HEK293 (cell line): ENCODE measurements at regions not wholly inside any gene's neighbourhood (a gene's known extent, or its start where the extent isn't known, plus 50 kb on each side); places are given as distances from the start of the nearest gene placed in this dataset.

Experiments
- CTCF ChIA-PET: fragments of 350-600 bp; formaldehyde crosslinking; extraction: SDS; loops from one replicate; lab custom pipeline; 2021; ENCODE audit warnings: antibody characterized with exemption; lab: Yijun Ruan, JAX
- POLR2A ChIA-PET: fragments of 300-600 bp; formaldehyde crosslinking; extraction: SDS; loops from one replicate; lab custom pipeline; 2020; ENCODE audit warnings: antibody characterized with exemption, inconsistent platforms; lab: Yijun Ruan, JAX
- H3K27ac ChIP-seq: fragments of 200-500 bp; sonication (Bioruptor generic); 2 replicates; pipeline ENCODE4 v1.5.1; 2014; ENCODE audit warnings: low read depth, low read length, control low read depth, inconsistent platforms; ENCODE audit errors: extremely low read depth
- H3K36me3 ChIP-seq, 2 experiments: fragments of 200-500 bp in 1 of 2; sonication (Bioruptor generic) in 1 of 2; 1 replicate in 1 of 2; 2 replicates in 1 of 2; pipeline ENCODE4 v1.5.1; 2014 to 2017; ENCODE audit warnings: inconsistent platforms in 2 of 2, low read length in 2 of 2; ENCODE audit not compliant: control insufficient read depth in 2 of 2, insufficient read depth in 1 of 2
- H3K4me1 ChIP-seq: fragments of 200-500 bp; sonication (Bioruptor generic); 2 replicates; pipeline ENCODE4 v1.5.1; 2014; ENCODE audit warnings: mild to moderate bottlenecking, low read length, inconsistent platforms; ENCODE audit not compliant: control insufficient read depth, insufficient read depth
- H3K4me3 ChIP-seq: 2 replicates; pipeline ENCODE4 v1.5.1; 2011; ENCODE audit warnings: low read depth, mild to moderate bottlenecking, control low read depth, low read length, moderate library complexity
- H3K9me3 ChIP-seq: fragments of 200-500 bp; sonication (Bioruptor generic); 2 replicates; pipeline ENCODE4 v1.5.1; 2014; ENCODE audit warnings: low read depth, low read length, inconsistent platforms; ENCODE audit not compliant: control insufficient read depth, insufficient read depth
- GLIS1 ChIP-seq: fragments of 450-650 bp; formaldehyde crosslinking; IDR thresholded peaks from 2 replicates; pipeline ENCODE4 v1.5.1; 2016; ENCODE audit warnings: missing biosample characterization, missing genetic modification characterization
- OVOL3 ChIP-seq: fragments of 450-650 bp; formaldehyde crosslinking; IDR thresholded peaks from 2 replicates; pipeline ENCODE4 v1.5.1; 2016; ENCODE audit warnings: missing biosample characterization, missing genetic modification characterization
- SALL2 ChIP-seq: fragments of 450-650 bp; formaldehyde crosslinking; IDR thresholded peaks from 2 replicates; pipeline ENCODE4 v1.5.0; 2017; ENCODE audit warnings: missing biosample characterization, mild to moderate bottlenecking, missing genetic modification characterization, borderline replicate concordance
- TRIM28 ChIP-seq: IDR thresholded peaks from 2 replicates; pipeline ENCODE4 v1.6.1; 2011; ENCODE audit warnings: low read length, control low read depth, borderline replicate concordance
- ZBTB7A ChIP-seq: fragments of 450-650 bp; formaldehyde crosslinking; IDR thresholded peaks from 2 replicates; pipeline ENCODE4 v1.5.1; 2016; ENCODE audit warnings: low read depth, missing biosample characterization, missing genetic modification characterization
- ZFP41 ChIP-seq: fragments of 450-650 bp; formaldehyde crosslinking; IDR thresholded peaks from 2 replicates; pipeline ENCODE4 v1.5.1; 2016; ENCODE audit warnings: missing biosample characterization, missing genetic modification characterization, borderline replicate concordance
- ZNF138 ChIP-seq: fragments of 450-650 bp; formaldehyde crosslinking; IDR thresholded peaks from 2 replicates; pipeline ENCODE4 v1.5.1; 2016; ENCODE audit warnings: missing biosample characterization, missing genetic modification characterization, borderline replicate concordance
- ZNF211 ChIP-seq: fragments of 450-650 bp; formaldehyde crosslinking; IDR thresholded peaks from 2 replicates; pipeline ENCODE4 v1.5.1; 2016; ENCODE audit warnings: low read depth, missing biosample characterization, missing genetic modification characterization
- ZNF24 ChIP-seq: fragments of 450-650 bp; formaldehyde crosslinking; IDR thresholded peaks from 2 replicates; pipeline ENCODE4 v1.5.1; 2016; ENCODE audit warnings: missing biosample characterization, missing genetic modification characterization
- ZNF302 ChIP-seq: fragments of 450-650 bp; formaldehyde crosslinking; IDR thresholded peaks from 2 replicates; pipeline ENCODE4 v1.5.1; 2016; ENCODE audit warnings: missing biosample characterization, missing genetic modification characterization, low read depth
- ZNF335 ChIP-seq: fragments of 450-650 bp; formaldehyde crosslinking; conservative IDR thresholded peaks from 2 replicates; pipeline ENCODE4 v1.5.1; 2016; ENCODE audit warnings: missing biosample characterization, missing genetic modification characterization
- ZNF341 ChIP-seq: fragments of 450-650 bp; formaldehyde crosslinking; IDR thresholded peaks from 2 replicates; pipeline ENCODE4; 2016; ENCODE audit warnings: low read depth, missing biosample characterization, missing genetic modification characterization
- ZNF391 ChIP-seq: fragments of 450-650 bp; formaldehyde crosslinking; IDR thresholded peaks from 2 replicates; pipeline ENCODE4 v1.5.1; 2016; ENCODE audit warnings: low read depth, missing biosample characterization, missing genetic modification characterization, borderline replicate concordance
- ZNF621 ChIP-seq: fragments of 450-650 bp; formaldehyde crosslinking; IDR thresholded peaks from 2 replicates; pipeline ENCODE4 v1.5.1; 2017; ENCODE audit warnings: missing biosample characterization, missing genetic modification characterization
- TF ChIP-seq, protein P1 (sequence below): fragments of 450-650 bp; formaldehyde crosslinking; IDR thresholded peaks from 2 replicates; pipeline ENCODE4 v1.5.1; 2017; ENCODE audit warnings: missing biosample characterization, missing genetic modification characterization
- TF ChIP-seq, protein P2 (sequence below): fragments of 450-650 bp; formaldehyde crosslinking; optimal IDR thresholded peaks from 2 replicates; pipeline ENCODE3; 2016; ENCODE audit warnings: missing biosample characterization, mild to moderate bottlenecking, missing genetic modification characterization
- TF ChIP-seq, protein P3 (sequence below): fragments of 450-650 bp; formaldehyde crosslinking; IDR thresholded peaks from 2 replicates; pipeline ENCODE4 v1.5.1; 2016; ENCODE audit warnings: missing biosample characterization, missing genetic modification characterization
- TF ChIP-seq, protein P4 (sequence below): fragments of 450-650 bp; formaldehyde crosslinking; IDR thresholded peaks from 2 replicates; pipeline ENCODE4 v1.5.1; 2017; ENCODE audit warnings: missing biosample characterization, missing genetic modification characterization

DNA sequence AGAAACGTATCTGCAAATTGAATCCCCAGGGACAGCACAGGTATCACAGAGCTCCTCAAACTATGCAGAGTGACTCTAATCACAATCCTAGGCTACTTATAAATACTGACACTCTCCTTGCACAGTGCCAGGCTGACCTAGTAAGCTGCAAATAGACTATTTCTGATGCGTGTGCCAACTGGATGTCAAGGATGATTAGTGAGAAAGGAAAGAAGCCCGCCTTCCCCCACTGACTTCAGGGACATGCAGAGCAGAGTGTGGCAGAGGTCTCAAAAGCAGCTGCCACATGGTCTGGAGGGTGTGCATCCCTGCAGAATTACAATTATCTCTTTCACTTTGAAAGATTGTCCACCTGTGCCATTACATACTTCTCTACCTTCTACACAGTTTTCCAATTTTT is 235.6 kb downstream of the CPS1 start:
- H3K9me3 ChIP-seq, result no peaks in the 10 kb centered on the region
- no peaks in the 10 kb centered on the region for H3K4me1 ChIP-seq
- H3K27ac ChIP-seq, result no peak overlapping the region
- POLR2A ChIA-PET, result no interaction called here
- H3K36me3 ChIP-seq, result no peaks in the 10 kb centered on the region
- CTCF ChIA-PET, result interaction anchor here (0.7 kb wide), 1 partner anchor 42 kb away, joined by 3 read pairs; no protein-coding TSS in a partner anchor
- no peak overlapping the region for H3K4me3 ChIP-seq
- TF ChIP-seq ZNF335 (tag by site-specific recombination), result no peak
- TF ChIP-seq ZNF341, result no peak
- no peak for TF ChIP-seq ZFP41 (tag by site-specific recombination)
- TF ChIP-seq, protein P1, sequence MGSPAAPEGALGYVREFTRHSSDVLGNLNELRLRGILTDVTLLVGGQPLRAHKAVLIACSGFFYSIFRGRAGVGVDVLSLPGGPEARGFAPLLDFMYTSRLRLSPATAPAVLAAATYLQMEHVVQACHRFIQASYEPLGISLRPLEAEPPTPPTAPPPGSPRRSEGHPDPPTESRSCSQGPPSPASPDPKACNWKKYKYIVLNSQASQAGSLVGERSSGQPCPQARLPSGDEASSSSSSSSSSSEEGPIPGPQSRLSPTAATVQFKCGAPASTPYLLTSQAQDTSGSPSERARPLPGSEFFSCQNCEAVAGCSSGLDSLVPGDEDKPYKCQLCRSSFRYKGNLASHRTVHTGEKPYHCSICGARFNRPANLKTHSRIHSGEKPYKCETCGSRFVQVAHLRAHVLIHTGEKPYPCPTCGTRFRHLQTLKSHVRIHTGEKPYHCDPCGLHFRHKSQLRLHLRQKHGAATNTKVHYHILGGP (tag by site-specific recombination), result no peak
- TF ChIP-seq, protein P2, sequence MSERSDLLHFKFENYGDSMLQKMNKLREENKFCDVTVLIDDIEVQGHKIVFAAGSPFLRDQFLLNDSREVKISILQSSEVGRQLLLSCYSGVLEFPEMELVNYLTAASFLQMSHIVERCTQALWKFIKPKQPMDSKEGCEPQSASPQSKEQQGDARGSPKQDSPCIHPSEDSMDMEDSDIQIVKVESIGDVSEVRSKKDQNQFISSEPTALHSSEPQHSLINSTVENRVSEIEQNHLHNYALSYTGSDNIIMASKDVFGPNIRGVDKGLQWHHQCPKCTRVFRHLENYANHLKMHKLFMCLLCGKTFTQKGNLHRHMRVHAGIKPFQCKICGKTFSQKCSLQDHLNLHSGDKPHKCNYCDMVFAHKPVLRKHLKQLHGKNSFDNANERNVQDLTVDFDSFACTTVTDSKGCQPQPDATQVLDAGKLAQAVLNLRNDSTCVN (tag by site-specific recombination), result no peak
- no peak for TF ChIP-seq ZNF138 (tag by site-specific recombination)
- TF ChIP-seq, protein P3, sequence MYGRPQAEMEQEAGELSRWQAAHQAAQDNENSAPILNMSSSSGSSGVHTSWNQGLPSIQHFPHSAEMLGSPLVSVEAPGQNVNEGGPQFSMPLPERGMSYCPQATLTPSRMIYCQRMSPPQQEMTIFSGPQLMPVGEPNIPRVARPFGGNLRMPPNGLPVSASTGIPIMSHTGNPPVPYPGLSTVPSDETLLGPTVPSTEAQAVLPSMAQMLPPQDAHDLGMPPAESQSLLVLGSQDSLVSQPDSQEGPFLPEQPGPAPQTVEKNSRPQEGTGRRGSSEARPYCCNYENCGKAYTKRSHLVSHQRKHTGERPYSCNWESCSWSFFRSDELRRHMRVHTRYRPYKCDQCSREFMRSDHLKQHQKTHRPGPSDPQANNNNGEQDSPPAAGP (tag by site-specific recombination), result no peak
- TF ChIP-seq ZNF391 (tag by site-specific recombination), result no peak
- TF ChIP-seq ZBTB7A (tag by site-specific recombination), result no peak
- no peak for TF ChIP-seq ZNF302 (tag by site-specific recombination)
- TF ChIP-seq ZNF211 (tag by site-specific recombination), result no peak
- TF ChIP-seq, protein P4, sequence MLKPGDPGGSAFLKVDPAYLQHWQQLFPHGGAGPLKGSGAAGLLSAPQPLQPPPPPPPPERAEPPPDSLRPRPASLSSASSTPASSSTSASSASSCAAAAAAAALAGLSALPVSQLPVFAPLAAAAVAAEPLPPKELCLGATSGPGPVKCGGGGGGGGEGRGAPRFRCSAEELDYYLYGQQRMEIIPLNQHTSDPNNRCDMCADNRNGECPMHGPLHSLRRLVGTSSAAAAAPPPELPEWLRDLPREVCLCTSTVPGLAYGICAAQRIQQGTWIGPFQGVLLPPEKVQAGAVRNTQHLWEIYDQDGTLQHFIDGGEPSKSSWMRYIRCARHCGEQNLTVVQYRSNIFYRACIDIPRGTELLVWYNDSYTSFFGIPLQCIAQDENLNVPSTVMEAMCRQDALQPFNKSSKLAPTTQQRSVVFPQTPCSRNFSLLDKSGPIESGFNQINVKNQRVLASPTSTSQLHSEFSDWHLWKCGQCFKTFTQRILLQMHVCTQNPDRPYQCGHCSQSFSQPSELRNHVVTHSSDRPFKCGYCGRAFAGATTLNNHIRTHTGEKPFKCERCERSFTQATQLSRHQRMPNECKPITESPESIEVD (tag by site-specific recombination), result no peak

DNA sequence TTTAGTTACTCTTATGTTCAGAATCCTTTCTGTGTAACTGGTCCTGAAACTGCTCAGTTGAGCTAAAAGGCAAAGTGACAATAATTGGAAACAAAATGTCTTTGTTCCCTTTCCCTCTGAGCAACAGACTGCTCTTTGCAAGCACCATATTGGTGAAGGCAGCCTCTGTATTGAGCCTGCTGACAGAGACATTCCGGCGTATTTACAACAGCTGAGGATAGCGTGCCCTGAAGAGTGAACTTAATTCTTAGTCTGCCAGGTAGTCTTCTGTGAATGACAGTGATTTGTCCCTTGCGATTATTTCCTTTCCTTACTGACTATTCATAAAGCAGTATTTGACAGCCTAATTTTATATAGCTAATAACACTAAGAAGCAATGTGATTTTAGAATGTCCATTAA is 239.1 kb downstream of the CPS1 start:
- CTCF ChIA-PET, result interaction anchor here (0.5 kb wide), 1 partner anchor 30 kb away, joined by 4 read pairs; no protein-coding TSS in a partner anchor
- H3K36me3 ChIP-seq, result no peaks in the 10 kb centered on the region
- no peaks in the 10 kb centered on the region for H3K9me3 ChIP-seq
- H3K4me1 ChIP-seq, result no peaks in the 10 kb centered on the region
- no peak overlapping the region for H3K4me3 ChIP-seq
- POLR2A ChIA-PET, result no interaction called here
- TF ChIP-seq ZNF24 (tag by site-specific recombination), result no peak
- TF ChIP-seq SALL2 (tag by site-specific recombination), result no peak
- no peak for TF ChIP-seq ZBTB7A (tag by site-specific recombination)
- TF ChIP-seq ZNF621 (tag by site-specific recombination), result no peak
- TF ChIP-seq TRIM28, result no peak
- no peak for TF ChIP-seq GLIS1 (tag by site-specific recombination)
- no peak for TF ChIP-seq OVOL3 (tag by site-specific recombination)
- H3K27ac ChIP-seq, result no peak overlapping the region
